Hematopoietic multipotent progenitor cell (in vitro differentiated cells): ENCODE measurements at regions not wholly inside any gene's neighbourhood (a gene's known extent, or its start where the extent isn't known, plus 50 kb on each side); places are given as distances from the start of the nearest gene placed in this dataset.

Source experiments
- DNase-seq, 3 donors: peaks; one replicate each; pipeline ENCODE4 v3.0.0-alpha.2; 2011 to 2015; ENCODE audit warnings: low read depth in 2 of 3, low spot score in 2 of 3

DNA sequence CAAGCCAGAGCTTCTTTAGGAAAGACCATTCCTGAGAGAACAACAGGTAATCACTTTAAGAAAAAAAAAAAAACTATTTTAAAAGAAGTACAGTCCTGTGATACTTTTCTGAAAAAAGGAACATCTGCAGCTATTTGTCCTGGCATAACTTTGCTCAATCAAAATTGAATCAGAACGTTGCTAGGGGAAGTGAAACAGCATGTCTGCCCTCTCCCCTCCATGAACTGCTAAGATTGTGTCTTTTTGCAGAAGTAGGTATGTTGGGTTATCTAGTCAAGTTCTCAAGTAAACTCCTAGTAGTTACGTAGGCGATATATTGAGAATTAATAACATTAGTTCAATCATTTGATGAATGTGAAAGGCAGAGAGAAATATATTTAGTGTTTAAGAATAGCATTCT lies 1013.3 kb downstream of the TUSC7 start:
- no peak for DNase-seq

GRCh38 chr3:117723825-117724224 lies 1014.2 kb downstream of the TUSC7 start:
- DNase-seq: no peak

DNA sequence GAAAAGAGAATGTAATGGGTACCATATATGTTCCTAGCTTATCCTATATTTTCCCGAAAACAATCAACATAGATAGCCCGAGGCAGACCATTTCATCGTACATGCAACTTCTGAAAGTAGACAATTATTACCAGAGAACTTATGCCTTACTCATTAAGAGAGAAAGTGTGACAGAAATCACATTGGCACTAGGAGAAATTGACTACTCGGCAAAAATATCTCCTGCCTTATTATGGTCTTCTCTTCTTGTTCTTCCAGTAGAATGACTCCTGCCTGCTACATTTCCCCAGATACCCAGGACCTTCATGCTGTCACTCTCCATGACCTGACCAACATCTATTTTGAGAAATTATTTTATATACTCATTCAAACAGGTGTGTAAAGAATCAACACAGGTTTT lies 1015.7 kb downstream of the TUSC7 start:
- no peak for DNase-seq

GRCh38 chr3:117726776-117727175 lies 1017.2 kb downstream of the TUSC7 start:
- DNase-seq: no peak

DNA sequence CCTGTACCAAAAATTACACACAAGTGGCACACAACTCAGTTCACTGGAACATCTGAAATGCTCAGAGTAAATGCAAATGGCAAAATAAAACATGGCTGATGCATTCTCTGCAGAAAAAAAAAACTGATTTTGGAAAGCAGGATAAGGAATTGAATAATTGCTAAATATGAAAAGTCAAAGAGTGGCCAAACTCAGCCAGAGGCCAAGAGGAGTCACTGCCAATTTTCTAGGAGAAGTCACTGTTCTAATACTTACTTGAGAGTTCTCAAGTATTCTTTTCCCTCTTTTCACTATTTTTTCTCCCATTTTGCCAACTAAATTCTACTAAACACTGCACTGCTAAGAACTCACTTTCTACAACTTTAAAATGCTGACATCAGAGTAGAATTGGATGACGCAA lies 1018.6 kb downstream of the TUSC7 start:
- no peak for DNase-seq

GRCh38 chr3:117734496-117734895 lies 1024.9 kb downstream of the TUSC7 start:
- DNase-seq: no peak

- DNase-seq: no peak
Measured at GRCh38 chr3:117735481-117736101, 1026.0 kb downstream of the TUSC7 start.

GRCh38 chr3:117736846-117737245 lies 1027.3 kb downstream of the TUSC7 start:
- DNase-seq: no peak

DNA sequence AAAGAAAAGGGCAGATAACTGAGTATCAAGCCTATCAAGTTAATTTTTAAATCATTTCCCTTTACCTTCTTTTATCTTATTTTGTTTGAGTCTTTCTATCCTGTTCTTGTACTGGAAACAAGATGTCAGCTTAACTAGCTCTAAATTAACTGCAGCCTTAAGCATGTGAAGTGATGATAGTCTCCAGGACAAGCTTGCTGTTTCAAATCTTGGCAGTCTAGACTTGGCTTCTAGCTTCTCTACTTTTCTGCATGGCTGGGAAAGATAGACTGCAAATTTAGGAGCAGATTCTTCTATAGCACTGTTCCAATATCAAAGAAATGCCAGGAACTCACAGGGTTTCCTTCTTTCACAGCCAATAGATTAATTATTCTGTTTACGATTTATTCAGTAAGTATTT lies 1034.4 kb downstream of the TUSC7 start:
- no peak for DNase-seq

GRCh38 chr3:117744935-117745334 lies 1035.4 kb downstream of the TUSC7 start:
- DNase-seq: no peak

- no peak for DNase-seq
Measured at GRCh38 chr3:117745516-117745915, 1035.9 kb downstream of the TUSC7 start.

DNA sequence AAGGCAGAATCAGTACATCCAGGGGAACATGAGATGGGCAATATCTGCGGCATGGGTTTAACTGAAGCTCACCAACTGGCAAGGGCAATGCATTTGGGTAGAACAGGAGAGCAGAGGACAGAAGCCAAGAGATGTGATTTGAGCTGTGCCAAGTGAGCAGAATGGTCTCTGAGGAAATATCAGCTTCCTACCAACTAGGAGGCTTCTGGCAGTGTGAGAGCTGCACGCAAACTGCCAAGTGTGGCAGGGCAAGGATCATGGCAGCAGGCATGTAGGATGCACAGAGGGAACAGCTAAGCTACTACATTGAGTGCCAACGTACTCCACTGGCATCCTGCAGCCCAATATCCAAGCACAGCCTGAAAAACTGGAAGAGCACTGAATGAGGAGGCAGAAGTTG lies 1036.5 kb downstream of the TUSC7 start:
- no peak for DNase-seq

DNA sequence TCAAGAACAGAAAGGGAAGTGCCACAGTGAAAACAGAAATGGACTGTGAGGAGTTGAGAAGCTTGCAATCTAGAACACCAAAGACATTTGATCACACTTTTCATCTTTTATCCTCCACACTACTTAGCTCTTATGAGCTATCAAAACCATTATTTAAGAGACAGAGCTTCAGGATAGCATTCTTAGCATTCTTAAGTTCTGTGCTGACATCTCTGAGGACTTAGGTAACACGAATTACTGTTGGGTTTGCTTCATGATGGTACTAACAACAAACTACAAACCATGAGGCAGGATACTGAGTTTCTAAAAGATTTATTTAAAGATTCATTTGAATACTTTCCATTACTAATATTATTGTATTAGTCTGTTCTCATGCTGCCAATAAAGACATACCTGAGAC lies 1038.6 kb downstream of the TUSC7 start:
- DNase-seq: no peak

DNA sequence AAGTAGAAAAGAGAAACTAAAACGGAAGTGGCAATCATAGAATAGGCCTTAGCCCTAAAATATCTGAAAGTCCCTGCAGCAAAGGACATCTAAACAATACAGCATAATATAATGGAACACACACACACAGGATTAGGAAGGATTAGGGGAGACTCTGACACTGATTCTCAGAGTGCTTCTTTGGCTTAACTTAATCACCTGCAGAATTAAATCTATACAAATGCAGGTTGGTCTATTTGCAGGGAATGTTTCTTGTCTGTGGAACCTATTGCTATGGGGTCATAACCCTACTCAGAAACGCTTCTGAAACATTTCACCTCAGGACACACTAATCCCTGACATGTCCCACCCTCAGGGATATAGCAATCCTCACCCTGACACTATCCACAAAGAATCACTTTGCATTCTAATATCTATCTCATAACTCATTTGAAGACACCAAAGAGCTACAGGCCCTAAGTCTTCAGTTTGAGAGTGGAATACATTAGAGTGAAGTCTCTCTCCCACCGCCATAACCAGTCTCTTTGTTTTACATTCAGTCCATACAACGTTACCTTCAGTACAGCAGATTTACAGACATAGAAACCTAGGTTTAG lies 1041.2 kb downstream of the TUSC7 start:
- DNase-seq: no peak

GRCh38 chr3:117751651-117752050 lies 1042.1 kb downstream of the TUSC7 start:
- no peak for DNase-seq

DNA sequence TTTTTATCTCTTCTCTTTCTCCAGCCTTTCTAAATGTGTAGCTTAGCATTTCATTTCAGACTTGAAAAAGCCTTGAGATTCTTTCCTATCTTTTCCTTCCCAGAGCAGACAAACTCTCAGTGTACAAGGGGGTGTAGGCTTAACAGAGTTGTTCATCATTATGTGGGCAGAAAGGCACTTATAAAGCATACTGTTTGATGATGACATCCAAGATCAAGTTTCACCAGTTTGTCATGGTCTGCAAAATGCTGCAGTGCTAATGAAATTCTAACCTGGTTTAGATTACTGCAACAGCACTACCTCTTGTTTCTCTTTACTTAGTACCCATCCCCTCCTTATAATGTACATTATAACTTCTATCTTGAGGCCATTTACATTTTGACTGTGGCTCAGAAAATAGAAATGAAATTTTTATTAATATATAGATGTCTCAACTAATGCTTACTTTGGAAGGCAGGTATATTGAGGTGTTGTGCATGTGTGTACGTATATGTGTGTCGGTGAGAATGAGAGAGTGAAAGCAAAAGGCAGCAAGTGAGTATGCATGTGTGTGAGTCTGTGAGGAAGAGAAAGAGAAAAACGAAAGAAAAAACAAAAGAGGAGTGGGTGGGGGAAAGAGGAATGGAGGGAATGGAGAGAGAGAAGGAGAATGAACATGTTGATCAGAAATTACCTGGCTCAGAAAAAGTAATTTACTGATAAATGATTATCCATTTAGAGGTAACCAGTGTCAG lies 1043.6 kb downstream of the TUSC7 start:
- no peak for DNase-seq

- no peak for DNase-seq
Measured at GRCh38 chr3:117754058-117754457, 1044.5 kb downstream of the TUSC7 start.

DNA sequence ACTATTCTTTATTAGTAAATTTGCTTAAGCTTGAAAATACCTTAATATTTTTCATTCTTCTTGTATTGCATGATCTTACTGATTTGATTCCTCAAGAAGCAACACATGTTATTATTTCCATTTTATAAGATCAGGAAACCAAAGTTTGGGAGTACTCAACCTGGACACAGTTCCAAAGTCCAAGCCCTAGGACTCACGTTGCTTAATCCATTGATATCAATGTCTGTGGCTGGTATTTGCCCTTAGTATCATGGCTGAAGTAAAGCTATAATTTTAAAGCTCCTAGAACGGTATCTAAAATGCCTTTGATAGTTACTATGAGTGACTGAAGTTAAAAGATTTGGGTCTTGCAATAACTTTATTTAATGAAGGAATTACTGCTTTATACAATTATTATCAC lies 1045.3 kb downstream of the TUSC7 start:
- no peak for DNase-seq

DNA sequence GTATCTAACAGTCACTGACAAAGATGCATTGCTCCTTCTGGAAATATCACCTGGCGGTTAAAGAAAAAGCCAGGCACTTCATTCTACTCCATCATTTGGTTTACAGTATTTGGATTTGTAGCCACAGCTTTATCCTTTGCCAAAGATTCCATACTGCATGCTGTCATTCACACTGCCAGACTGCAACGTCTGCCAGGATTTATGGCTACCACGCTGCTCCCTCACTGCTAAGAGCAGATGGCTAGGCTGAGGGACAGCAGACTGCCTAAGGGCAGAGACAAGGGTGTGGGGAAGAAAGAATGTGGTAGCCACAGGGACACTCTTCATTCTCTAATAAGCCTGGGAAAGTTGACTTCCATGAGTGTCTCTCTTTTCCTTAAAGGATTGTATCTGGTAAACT lies 1047.0 kb downstream of the TUSC7 start:
- no peak for DNase-seq

DNA sequence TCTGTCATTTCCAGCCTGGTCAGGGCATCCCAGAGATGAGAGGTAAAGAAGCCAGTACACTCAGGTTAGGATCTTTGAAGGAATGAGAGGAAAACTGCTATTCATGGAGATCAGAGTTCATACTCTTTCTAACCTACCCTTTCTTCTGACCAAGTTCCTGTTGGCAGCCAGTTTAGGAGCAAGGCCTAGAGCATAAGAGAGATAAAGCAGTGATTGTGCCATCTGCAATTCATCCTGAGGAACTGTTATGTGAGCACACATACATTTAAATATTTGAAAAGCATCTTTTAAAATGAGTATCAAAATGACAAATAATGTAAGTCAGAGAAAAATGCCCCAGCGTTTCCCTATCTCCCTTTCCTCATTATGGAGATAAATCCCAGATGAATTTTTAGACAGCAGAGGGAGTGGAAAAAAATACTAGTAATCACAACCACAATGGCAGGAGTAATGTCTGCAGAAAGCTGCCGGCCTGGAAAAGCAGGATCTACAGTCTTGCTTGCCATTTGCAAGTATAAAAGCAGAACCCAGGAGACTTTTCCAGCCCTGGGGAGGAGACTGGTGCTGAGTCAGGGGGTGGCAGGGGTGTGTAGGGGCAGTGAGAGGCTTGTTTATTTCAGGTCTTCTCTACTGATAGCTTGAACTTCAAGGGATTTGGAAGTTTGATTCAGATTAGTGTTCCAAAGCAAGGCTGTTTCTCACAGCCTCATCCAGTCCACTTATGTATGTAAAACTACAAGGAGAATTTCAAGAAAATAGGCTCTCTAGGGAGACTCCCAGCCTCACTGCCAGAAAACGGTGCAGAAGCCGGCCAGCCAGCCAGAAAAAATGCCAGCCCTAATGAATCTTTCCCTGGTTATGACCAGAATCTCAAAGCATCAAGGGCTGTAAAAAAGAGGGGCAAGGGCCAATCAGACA lies 1052.4 kb downstream of the TUSC7 start:
- DNase-seq: no peak

DNA sequence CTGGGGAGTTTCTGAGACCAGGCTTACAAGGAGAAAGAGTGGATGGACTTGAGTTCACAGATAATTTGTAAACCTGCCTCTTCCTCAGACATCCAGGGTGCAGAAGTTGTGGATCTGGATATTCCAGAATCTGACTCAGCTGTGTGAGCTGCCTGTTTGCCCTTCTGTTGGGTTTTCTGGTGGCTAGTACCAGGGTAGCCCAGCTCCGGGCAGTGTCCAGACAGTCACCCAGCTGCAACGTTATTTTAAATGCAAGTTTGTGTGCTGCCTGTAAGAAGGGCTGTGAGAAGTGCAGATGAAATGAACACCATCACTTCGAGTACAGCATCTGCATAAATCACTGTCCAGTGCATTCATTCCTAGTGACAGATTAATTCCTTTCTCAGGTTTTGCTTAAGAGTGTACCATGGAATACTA lies 1053.0 kb downstream of the TUSC7 start:
- DNase-seq: no peak
